HPDE6-E6E7 (cell line): ENCODE measurements at regions not wholly inside any gene's neighbourhood (a gene's known extent, or its start where the extent isn't known, plus 50 kb on each side); places are given as distances from the start of the nearest gene placed in this dataset.
"Not testable (repeated sequence)": the region's sequence is repeated elsewhere in the genome, so short reads cannot be mapped to it uniquely, and the experiment has no call there.

ENCODE experiments used
- DNase-seq: peaks from one replicate; pipeline ENCODE4 v3.0.0; 2011; ENCODE audit warnings: missing footprints; ENCODE audit errors: extremely low spot score

DNA sequence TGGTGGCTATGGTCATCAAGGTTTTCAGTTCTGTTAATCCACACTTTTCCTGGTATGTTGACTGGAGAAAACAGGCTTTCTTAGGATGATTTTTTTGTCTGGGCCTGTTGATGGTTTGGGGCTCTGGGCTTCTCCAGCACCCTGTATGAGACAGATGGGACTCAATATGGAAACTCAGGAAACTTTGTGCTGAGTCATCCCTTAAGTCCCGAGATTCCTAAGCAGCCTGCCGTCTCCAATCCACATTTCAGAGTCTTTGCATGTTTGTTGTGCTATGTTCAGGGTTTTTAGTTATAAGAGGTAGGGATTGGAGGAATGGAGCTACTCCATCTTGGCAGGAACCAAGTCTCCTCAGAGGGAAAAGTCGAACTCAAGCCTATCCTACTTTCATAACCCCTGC, 253.3 kb upstream of the FOXF1 start:
- DNase-seq = no peak

DNA sequence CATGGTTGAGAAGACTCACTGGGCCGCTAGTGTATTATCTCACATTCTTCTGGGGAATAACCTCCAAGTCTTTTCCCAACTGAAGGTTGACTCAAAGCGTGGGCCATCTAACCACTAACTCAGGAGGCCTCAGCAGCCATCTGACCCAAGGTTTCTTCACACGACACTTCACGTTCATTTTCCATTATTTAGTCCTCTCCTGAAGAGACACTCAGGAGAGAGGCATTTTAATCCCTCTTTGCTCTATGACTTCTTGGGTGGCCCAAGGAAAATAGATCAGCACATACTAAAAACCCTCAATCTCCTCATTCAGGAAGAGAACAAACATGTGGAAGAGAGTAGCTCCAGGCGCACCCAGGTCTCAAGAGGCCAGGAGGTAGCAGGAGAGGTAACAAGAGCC, 252.8 kb upstream of the FOXF1 start:
- DNase-seq = no peak

- no peak for DNase-seq
Measured at GRCh38 chr16:86258713-86259112, 251.6 kb upstream of the FOXF1 start.

DNA sequence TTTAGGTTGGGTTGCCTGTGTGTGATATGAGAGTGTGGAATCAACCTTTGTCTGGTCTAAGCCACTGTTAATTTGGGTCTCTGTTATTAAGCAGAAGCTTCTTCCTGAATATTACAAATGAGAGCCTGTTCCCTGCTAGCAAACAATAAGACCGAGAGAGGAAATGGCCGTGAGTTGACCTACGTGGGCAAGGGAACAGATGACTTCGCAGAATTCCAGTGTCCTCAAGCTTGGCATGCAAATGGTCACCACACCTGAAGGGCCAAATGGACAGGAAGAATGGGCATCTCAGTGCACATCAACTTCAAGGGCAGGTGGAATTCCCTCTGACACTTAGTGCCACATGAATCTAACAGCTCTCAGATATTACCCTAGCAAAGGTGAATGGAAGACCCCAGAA, 250.8 kb upstream of the FOXF1 start:
- DNase-seq = no peak

DNA sequence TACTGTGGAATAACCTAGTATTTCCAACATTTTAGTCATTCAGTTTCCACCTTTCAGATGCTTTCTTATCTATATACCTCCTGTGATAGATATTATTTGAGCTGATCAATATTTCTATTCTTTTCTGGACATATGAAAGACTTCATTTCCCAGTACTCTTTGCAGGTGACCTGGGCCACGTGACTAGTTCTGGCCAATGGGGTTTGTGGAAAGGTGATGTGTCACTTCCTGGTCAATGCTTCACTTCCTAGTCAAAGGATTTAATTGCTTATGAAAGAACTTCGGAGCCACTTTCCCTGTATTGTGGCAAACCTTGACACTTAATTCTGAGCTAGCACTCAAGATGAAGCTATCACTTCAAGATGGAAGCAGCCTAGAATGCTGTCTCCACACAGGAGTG, 248.9 kb upstream of the FOXF1 start:
- no peak for DNase-seq

- not testable (repeated sequence) for DNase-seq
Measured at GRCh38 chr16:86267657-86268056, 242.7 kb upstream of the FOXF1 start.

- no peak for DNase-seq
Measured at GRCh38 chr16:86270696-86271095, 239.6 kb upstream of the FOXF1 start.

DNA sequence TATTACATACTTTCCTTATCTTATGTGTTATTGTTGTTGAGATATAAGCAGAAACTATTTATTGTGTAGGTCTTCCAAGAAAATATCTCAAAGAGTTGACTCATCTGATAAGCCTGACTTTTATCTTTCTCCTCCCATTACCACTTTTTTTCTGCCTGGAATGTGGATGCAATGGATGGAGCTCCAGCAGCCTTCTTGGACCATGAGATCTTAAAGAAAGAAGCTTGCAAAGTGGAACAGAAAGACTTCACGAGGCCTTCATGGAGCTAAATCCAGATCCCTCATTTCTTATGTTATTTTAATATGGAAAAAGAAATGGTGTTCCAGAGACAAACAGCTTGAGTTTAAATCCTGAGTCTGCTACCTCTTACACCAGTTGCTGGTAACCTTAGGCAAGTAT, 237.6 kb upstream of the FOXF1 start:
- no peak for DNase-seq

DNA sequence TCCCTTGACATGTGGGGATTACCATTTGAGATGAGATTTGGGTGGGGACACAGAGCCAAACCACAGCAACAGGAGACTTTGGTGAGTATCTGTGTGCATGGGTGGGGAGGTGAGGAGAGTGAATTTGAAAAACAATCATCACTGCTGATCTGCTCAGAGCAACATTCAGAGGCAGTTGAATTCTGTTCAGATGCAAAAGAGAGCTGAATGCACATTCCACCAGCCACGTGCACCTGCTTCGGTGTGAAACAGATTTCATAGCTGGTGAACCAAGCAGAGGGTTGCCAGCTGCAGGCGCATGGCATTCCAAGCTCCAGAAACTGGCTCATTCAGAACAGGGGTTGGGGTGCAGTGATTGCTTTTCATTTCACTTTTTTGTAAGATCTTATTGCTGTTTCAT, 233.1 kb upstream of the FOXF1 start:
- no peak for DNase-seq

GRCh38 chr16:86277859-86278258, 232.5 kb upstream of the FOXF1 start:
- not testable (repeated sequence) for DNase-seq

GRCh38 chr16:86281421-86281820, 228.9 kb upstream of the FOXF1 start:
- DNase-seq = no peak

DNA sequence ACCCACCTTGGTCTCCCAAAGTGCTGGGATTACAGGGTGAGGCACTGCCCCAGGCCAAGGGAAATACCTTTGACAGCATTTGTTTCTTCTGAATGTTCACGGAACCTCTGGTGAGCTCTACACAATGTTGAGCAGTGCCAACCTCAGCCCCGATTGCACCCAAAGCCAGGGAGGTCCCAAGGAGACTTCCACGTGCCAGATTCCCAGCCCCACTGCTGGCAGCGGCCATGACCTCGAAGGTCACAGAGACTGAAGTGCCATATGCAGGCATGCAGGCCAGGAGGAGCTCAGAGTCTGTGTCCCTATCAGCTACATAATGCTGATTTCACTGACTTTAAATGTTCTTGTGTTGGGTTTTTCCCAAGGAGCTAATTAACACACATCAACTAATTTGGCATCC, 226.4 kb upstream of the FOXF1 start:
- no peak for DNase-seq

GRCh38 chr16:86285421-86285820, 224.9 kb upstream of the FOXF1 start:
- DNase-seq = no peak

DNA sequence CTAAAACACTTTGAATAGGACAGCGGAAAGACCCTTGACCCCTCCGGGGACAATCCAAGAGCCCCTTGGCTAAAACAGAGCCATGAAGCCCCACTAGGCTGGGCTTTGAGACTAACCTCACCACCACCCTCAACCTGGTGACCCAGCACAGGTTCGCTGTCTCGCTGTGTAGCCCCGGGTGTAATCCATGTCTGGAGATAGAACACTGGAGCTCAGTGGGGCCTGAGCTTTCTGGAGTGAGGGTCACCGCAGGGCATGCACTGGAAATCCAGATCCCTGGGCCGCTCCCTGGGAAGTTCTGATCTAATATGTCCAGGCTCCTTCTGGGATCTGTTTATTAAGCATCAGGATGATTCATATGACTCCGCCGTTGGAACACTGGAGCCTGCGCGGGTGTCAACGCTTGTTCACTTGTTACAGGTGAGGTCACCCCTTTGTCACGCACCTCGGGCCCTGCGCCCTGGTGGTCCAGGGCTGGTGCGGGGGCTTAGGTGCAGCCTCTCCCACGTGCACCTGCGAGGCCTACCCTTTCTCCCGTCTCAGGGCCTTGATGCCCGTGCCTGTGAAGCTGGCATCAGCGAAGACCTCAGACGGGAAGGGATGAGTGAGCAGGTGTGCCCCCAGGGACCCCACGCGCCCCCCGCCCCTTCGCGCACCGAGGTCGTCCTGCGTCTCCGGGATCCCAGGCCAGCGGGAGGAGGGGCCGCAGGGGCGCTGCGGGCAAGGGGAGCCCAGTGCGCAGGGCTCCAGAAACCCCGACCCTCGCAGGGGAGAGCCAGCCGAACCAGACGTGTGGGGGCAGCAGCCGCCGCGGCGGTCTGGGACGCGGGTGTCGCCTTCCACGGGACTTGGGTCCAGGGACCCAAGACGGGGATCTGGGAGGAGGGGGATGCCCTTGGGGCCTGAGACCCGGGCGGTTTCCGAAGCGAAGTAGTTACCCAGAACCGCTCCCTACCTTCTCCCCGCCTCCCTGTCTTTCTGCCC, 224.1 kb upstream of the FOXF1 start:
- no peak for DNase-seq

DNA sequence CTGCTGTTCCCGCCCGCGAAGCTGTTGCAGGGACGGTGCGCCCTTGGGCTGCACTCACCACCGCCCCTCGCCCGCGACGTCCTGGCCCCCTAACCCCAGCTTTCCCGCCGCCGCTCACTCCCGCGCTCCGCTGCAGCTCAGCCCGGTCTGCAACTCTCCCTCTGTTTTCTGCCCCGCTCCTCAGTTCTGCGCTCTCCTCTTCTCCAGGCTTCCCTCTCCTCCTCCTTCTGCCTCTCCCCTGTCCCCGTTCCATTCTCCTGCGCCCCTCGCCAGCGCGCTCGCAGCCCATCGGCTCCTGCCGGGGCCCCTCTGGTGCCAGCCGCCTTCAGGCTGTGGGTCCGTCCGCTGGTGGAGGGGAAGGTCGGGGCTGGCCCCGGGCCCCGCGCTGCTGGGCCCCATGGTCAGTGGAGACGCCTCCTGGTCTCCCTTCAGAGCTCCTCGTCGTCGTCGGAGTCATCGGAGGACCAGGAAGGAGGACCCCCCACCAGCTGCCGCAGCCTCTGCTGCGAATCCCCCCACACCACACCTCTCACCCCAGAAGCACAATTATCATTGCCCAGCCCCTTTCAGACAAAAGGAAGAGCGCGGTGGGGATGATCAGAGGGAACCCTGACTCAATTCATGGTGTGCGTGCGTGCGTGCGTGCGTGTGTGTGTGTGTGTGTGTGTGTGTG, 223.2 kb upstream of the FOXF1 start:
- no peak for DNase-seq

- DNase-seq = no peak
Measured at GRCh38 chr16:86287664-86288201, 222.6 kb upstream of the FOXF1 start.

- no peak for DNase-seq
Measured at GRCh38 chr16:86288716-86289294, 221.5 kb upstream of the FOXF1 start.

DNA sequence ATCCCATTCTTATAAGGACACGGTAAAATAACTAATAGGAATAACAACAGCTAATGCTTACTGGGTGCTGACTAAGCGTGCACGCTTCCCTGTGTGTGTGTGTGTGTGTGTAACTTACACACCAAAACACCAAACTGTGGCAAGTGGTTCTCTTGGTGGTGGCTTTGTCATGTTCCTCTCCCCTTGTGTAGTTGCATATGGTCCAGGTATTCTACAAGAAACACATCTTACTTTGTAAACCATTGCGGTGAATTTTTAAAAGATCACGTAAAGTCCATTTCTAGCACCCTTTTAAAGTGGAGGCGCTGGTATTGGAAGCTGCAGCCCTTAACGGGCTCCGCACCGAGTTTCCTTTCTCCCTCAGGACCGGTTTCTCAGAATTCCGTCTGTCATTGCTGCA, 221.0 kb upstream of the FOXF1 start:
- no peak for DNase-seq

DNA sequence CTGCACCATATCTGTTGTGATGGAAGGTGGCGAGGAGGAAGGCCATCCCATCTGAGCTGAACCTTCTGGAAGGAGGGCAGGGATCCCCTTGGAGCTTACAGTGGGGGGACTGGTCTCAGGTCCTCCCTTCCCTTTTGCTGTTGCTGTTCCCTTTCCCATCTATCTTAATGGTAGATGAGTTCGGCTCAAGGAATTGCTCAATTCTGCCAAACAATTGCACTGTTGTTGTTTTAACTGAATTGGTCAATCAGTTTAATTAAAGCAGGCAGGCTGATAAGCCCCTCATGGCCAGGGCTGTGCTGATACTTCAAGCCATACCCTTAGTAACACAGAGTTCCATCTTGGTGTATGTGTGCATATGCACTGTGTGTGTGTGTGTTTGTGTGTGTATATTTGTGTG, 220.4 kb upstream of the FOXF1 start:
- DNase-seq = no peak

- no peak for DNase-seq
Measured at GRCh38 chr16:86291491-86291890, 218.8 kb upstream of the FOXF1 start.

GRCh38 chr16:86292171-86292775, 218.1 kb upstream of the FOXF1 start:
- DNase-seq = no peak

- DNase-seq = no peak
Measured at GRCh38 chr16:86292942-86293341, 217.4 kb upstream of the FOXF1 start.
